ENCODE measurements at regions not wholly inside any gene's neighbourhood (a gene's known extent, or its start where the extent isn't known, plus 50 kb on each side); places are given as distances from the start of the nearest gene placed in this dataset.

DNA sequence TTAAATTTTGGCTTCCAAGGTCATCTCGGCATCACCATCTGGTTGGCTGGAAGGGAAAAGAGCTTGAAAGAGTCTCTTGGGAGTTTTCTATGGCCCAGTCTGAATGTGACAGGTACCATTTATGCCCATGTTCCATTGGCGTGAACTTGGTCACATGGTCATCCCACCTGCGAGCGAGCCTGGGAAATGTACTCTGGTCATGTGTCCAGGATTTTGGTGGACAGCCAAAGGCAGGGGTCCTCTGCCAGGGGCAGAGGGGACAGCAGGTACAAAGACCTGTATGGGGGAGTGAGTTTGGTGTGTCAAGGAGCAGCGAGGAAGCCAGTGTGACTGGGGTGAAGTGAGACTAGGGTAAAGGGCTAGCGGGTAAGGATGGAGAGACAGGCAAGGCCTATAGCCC is 112.6 kb downstream of the CDC5L start:
- in situ Hi-C loops (cut with HindIII; ENCODE audit: low pct_unique_long_range_greater_than_20kb, low sequenced_read_pairs): no loop called here
- POLR2A ChIA-PET: no interaction called here

DNA sequence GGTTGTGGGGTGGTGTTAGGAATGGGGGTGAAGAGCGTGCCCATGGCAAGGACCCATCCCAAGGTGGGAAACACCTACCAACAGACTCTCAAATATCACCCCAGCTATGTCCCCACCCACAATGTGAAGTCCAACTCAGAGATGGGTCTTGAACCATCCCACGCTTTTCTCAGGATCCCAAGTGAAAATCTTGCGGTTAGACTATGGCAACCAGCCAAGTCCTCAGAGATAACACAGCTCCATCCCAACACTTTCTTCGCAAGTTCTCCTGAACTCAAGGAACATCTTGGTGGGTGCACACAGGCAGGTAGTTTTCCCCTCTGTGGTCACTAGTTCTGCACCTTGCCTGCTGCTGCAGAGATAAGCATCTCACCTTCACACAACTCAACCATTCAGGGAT is 116.0 kb downstream of the CDC5L start:
- intact Hi-C loops (cut with micrococcal nuclease; ENCODE audit: unreplicated experiment) (no loop called here), in situ Hi-C loops (cut with HindIII; ENCODE audit: low pct_unique_long_range_greater_than_20kb, low sequenced_read_pairs) (no loop called here)
- ATAC-seq (no peak), DNase-seq (ENCODE audit: low read depth, low spot score) (no peak)
- no TSS peak for BruUV-seq (replicated peaks)
- Histone ChIP-seq H3K4me3 (ENCODE audit: low read depth in 2 of 2, low read length in 2 of 2) (no peak overlapping the region), H3K27ac (ENCODE audit: low read length) (no peak overlapping the region), H3K27me3 (ENCODE audit: control insufficient read depth, insufficient read depth, low read length) (no peaks in the 10 kb centered on the region; the same call in 1 of the 2 replicates), H3K36me3 (ENCODE audit: control insufficient read depth, insufficient read depth, low read length) (no peaks in the 10 kb centered on the region), H3K4me1 (ENCODE audit: control insufficient read depth, insufficient read depth, low read length) (no peaks in the 10 kb centered on the region), H3K9me3 (ENCODE audit: control insufficient read depth, insufficient read depth, low read depth, low read length) (no peaks in the 10 kb centered on the region)
- TF ChIP-seq, protein P1, sequence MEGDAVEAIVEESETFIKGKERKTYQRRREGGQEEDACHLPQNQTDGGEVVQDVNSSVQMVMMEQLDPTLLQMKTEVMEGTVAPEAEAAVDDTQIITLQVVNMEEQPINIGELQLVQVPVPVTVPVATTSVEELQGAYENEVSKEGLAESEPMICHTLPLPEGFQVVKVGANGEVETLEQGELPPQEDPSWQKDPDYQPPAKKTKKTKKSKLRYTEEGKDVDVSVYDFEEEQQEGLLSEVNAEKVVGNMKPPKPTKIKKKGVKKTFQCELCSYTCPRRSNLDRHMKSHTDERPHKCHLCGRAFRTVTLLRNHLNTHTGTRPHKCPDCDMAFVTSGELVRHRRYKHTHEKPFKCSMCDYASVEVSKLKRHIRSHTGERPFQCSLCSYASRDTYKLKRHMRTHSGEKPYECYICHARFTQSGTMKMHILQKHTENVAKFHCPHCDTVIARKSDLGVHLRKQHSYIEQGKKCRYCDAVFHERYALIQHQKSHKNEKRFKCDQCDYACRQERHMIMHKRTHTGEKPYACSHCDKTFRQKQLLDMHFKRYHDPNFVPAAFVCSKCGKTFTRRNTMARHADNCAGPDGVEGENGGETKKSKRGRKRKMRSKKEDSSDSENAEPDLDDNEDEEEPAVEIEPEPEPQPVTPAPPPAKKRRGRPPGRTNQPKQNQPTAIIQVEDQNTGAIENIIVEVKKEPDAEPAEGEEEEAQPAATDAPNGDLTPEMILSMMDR (IDR thresholded peaks at IDR 0.05): no peak
- TF ChIP-seq POLR2AphosphoS5 (IDR thresholded peaks at IDR 0.05; ENCODE audit: low read depth, low read length) (no peak), REST (IDR thresholded peaks at IDR 0.05; ENCODE audit: insufficient read depth in 1 of 2, low read depth in 2 of 2, low read length in 1 of 2) (no peak), TCF7L2 (IDR thresholded peaks at IDR 0.05; ENCODE audit: low read depth, low read length) (no peak), SIN3A (IDR thresholded peaks at IDR 0.05; ENCODE audit: borderline replicate concordance, insufficient read depth, low read depth, low read length) (no peak)
- CTCF ChIA-PET: no interaction called here
- POLR2A ChIA-PET: no interaction called here

More for the DNA sequence above, 112.6 kb downstream of the CDC5L start:
- Histone ChIP-seq H3K27me3 (ENCODE audit: control insufficient read depth, insufficient read depth, low read length) (no peaks in the 10 kb centered on the region; the same call in 1 of the 2 replicates), H3K27ac (ENCODE audit: low read length) (no peak overlapping the region), H3K4me1 (ENCODE audit: control insufficient read depth, insufficient read depth, low read length) (no peaks in the 10 kb centered on the region), H3K9me3 (ENCODE audit: control insufficient read depth, insufficient read depth, low read depth, low read length) (no peaks in the 10 kb centered on the region), H3K4me3 (ENCODE audit: low read depth in 2 of 2, low read length in 2 of 2) (no peak overlapping the region), H3K36me3 (ENCODE audit: control insufficient read depth, insufficient read depth, low read length) (no peaks in the 10 kb centered on the region)
- CTCF ChIA-PET: no interaction called here
- BruUV-seq (replicated peaks): no TSS peak
- no peak for ATAC-seq
- no peak for DNase-seq (ENCODE audit: low read depth, low spot score)
- no peak for TF ChIP-seq SIN3A (IDR thresholded peaks at IDR 0.05; ENCODE audit: borderline replicate concordance, insufficient read depth, low read depth, low read length)
- TF ChIP-seq REST (IDR thresholded peaks at IDR 0.05; ENCODE audit: insufficient read depth in 1 of 2, low read depth in 2 of 2, low read length in 1 of 2): no peak
- no peak for TF ChIP-seq TCF7L2 (IDR thresholded peaks at IDR 0.05; ENCODE audit: low read depth, low read length)
- TF ChIP-seq POLR2AphosphoS5 (IDR thresholded peaks at IDR 0.05; ENCODE audit: low read depth, low read length): no peak
- TF ChIP-seq, protein P1 (IDR thresholded peaks at IDR 0.05): no peak
- intact Hi-C loops (cut with micrococcal nuclease; ENCODE audit: unreplicated experiment): no loop called here
